Breast epithelium (tissue), 3 donors: ENCODE measurements at regions not wholly inside any gene's neighbourhood (a gene's known extent, or its start where the extent isn't known, plus 50 kb on each side); places are given as distances from the start of the nearest gene placed in this dataset.

Experiments
- POLR2A ChIP-seq: fragments of 450-650 bp; IDR thresholded peaks from one replicate; pipeline ENCODE4 v1.6.1; 2016; ENCODE audit warnings: antibody characterized with exemption, mild to moderate bottlenecking, moderate library complexity
- TF ChIP-seq, protein P1 (sequence below), 3 donors: fragments of 450-650 bp; IDR thresholded peaks; one replicate each; pipeline ENCODE4 v1.5.1; 2016 to 2017; ENCODE audit warnings: antibody characterized with exemption in 3 of 3, mild to moderate bottlenecking in 3 of 3, moderate library complexity in 3 of 3

DNA sequence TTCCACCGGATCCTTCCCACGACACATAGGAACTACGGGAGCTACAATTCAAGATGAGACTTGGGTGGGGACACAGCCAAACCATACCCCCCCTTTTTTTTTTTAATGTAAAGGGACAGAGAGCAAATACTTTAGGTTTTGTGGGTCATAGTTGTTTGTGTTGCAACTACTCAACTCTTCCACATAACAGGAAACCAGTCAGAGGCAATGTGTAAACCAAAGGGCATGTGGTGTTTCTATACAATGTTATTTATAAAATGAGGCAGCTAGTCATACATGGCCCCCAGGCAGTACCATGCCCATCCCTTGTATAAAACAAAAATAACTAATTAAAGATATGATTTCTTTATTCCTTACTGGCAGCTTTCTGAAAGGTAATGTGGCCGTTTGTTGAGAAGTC, 845.4 kb upstream of the ADAMTS5 start:
- TF ChIP-seq, protein P1, sequence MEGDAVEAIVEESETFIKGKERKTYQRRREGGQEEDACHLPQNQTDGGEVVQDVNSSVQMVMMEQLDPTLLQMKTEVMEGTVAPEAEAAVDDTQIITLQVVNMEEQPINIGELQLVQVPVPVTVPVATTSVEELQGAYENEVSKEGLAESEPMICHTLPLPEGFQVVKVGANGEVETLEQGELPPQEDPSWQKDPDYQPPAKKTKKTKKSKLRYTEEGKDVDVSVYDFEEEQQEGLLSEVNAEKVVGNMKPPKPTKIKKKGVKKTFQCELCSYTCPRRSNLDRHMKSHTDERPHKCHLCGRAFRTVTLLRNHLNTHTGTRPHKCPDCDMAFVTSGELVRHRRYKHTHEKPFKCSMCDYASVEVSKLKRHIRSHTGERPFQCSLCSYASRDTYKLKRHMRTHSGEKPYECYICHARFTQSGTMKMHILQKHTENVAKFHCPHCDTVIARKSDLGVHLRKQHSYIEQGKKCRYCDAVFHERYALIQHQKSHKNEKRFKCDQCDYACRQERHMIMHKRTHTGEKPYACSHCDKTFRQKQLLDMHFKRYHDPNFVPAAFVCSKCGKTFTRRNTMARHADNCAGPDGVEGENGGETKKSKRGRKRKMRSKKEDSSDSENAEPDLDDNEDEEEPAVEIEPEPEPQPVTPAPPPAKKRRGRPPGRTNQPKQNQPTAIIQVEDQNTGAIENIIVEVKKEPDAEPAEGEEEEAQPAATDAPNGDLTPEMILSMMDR (IDR thresholded peaks at IDR 0.05) = no peak
- TF ChIP-seq POLR2A = no peak
